CMK (cell line): ENCODE measurements at regions not wholly inside any gene's neighbourhood (a gene's known extent, or its start where the extent isn't known, plus 50 kb on each side); places are given as distances from the start of the nearest gene placed in this dataset.

Experiments used
- DNase-seq: peaks from one replicate; pipeline ENCODE4 v3.0.0-alpha.2; 2010; ENCODE audit warnings: low read depth

- DNase-seq: no peak
Observed at GRCh38 chr19:33947265-33947964, 150.7 kb downstream of the KCTD15 start.

GRCh38 chr19:33948651-33949335, 152.1 kb downstream of the KCTD15 start:
- no peak for DNase-seq

GRCh38 chr19:33950091-33950750, 153.6 kb downstream of the KCTD15 start:
- no peak for DNase-seq

- DNase-seq: no peak
Observed at GRCh38 chr19:33953023-33953422, 156.4 kb downstream of the KCTD15 start.

GRCh38 chr19:33953592-33953991, 156.9 kb downstream of the KCTD15 start:
- no peak for DNase-seq

GRCh38 chr19:33954686-33955085, 158.0 kb downstream of the KCTD15 start:
- no peak for DNase-seq

- no peak for DNase-seq
Observed at GRCh38 chr19:33956941-33957340, 160.3 kb downstream of the KCTD15 start.

- DNase-seq: no peak
Observed at GRCh38 chr19:33957804-33958203, 161.1 kb downstream of the KCTD15 start.

GRCh38 chr19:33960566-33960965, 163.9 kb downstream of the KCTD15 start:
- no peak for DNase-seq

GRCh38 chr19:33962161-33962560, 165.5 kb downstream of the KCTD15 start:
- DNase-seq: no peak

- DNase-seq: no peak
Observed at GRCh38 chr19:33963514-33963913, 166.8 kb downstream of the KCTD15 start.

- DNase-seq: no peak
Observed at GRCh38 chr19:33971073-33971472, 174.4 kb downstream of the KCTD15 start.

GRCh38 chr19:33977756-33978685, 181.4 kb downstream of the KCTD15 start:
- no peak for DNase-seq

GRCh38 chr19:33982706-33983105, 186.0 kb downstream of the KCTD15 start:
- DNase-seq: no peak

- no peak for DNase-seq
Observed at GRCh38 chr19:33988601-33989000, 183.7 kb upstream of the LSM14A start.

- no peak for DNase-seq
Observed at GRCh38 chr19:33997690-33998089, 174.6 kb upstream of the LSM14A start.

GRCh38 chr19:33998302-33998701, 174.0 kb upstream of the LSM14A start:
- DNase-seq: no peak

GRCh38 chr19:33998739-33999345, 173.5 kb upstream of the LSM14A start:
- no peak for DNase-seq

GRCh38 chr19:34017024-34017423, 155.3 kb upstream of the LSM14A start:
- DNase-seq: no peak

GRCh38 chr19:34017601-34018000, 154.7 kb upstream of the LSM14A start:
- no peak for DNase-seq

GRCh38 chr19:34018546-34018945, 153.8 kb upstream of the LSM14A start:
- DNase-seq: no peak

GRCh38 chr19:34023381-34023780, 148.9 kb upstream of the LSM14A start:
- DNase-seq: no peak
